ENCODE measurements at regions not wholly inside any gene's neighbourhood (a gene's known extent, or its start where the extent isn't known, plus 50 kb on each side); places are given as distances from the start of the nearest gene placed in this dataset.

DNA sequence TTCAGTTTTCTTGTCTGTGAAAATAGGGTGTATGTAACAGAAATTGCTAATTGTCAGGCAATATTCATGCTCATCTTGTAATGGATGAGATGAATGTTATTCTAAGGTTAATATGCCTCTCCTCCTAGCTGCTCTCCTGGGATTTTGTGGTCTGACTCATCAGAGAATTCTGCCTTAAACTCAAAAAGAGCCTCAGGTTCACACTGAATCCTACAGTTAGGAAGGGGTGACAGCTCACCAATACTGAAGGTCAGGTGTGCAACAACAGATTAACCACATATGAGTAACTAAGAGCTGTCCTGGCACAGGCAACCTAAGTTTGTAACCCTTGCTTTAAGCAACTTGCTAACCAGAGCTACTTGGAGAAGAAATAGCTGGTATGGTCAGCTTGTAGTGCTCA is 197.7 kb downstream of the SPATA18 start:
- Mint-ChIP-seq H3K27ac (no peak overlapping the region), H3K36me3 (ENCODE audit: low read depth) (no peaks in the 10 kb centered on the region), H3K27me3 (no peaks in the 10 kb centered on the region), H3K4me1 (no peaks in the 10 kb centered on the region), H3K4me3 (no peak overlapping the region), H3K9me3 (peaks cover 9% of the 10 kb centered on the region)
- POLR2A ChIA-PET, result no interaction called here
- CTCF ChIA-PET, result no interaction called here
- DNase-seq (no peak), ATAC-seq (ENCODE audit: low read depth) (no peak)
- intact Hi-C loops (cut with micrococcal nuclease), result no loop called here
- TF ChIP-seq, protein P1, sequence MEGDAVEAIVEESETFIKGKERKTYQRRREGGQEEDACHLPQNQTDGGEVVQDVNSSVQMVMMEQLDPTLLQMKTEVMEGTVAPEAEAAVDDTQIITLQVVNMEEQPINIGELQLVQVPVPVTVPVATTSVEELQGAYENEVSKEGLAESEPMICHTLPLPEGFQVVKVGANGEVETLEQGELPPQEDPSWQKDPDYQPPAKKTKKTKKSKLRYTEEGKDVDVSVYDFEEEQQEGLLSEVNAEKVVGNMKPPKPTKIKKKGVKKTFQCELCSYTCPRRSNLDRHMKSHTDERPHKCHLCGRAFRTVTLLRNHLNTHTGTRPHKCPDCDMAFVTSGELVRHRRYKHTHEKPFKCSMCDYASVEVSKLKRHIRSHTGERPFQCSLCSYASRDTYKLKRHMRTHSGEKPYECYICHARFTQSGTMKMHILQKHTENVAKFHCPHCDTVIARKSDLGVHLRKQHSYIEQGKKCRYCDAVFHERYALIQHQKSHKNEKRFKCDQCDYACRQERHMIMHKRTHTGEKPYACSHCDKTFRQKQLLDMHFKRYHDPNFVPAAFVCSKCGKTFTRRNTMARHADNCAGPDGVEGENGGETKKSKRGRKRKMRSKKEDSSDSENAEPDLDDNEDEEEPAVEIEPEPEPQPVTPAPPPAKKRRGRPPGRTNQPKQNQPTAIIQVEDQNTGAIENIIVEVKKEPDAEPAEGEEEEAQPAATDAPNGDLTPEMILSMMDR (IDR thresholded peaks at IDR 0.05), result no peak

DNA sequence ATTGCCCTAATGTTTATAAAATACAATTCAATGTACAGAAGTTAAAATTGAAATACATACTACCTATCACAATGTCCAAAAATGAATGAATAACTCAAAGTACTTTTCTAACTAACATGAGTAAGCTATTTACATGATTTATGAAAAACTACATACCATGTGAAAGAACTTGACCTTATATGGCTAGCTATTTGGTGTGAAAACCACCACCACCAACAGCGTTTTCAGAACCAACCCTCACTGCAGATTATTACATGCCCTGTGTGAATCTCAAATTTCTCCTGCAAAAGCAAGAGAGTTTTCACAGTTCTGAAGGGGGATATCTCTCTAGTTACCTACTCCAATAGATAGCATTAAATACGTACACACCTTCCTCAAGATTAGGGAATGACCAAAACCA is 198.5 kb downstream of the SPATA18 start:
- Mint-ChIP-seq H3K27ac (no peak overlapping the region), H3K9me3 (peaks cover 9% of the 10 kb centered on the region), H3K36me3 (ENCODE audit: low read depth) (no peaks in the 10 kb centered on the region), H3K27me3 (no peaks in the 10 kb centered on the region), H3K4me3 (no peak overlapping the region), H3K4me1 (no peaks in the 10 kb centered on the region)
- no peak for DNase-seq
- POLR2A ChIA-PET, result interaction anchor here (0.6 kb wide), 1 partner anchor 974 kb away, joined by 4 read pairs; no protein-coding TSS in a partner anchor
- TF ChIP-seq, protein P1 (IDR thresholded peaks at IDR 0.05), result no peak
- intact Hi-C loops (cut with micrococcal nuclease), result no loop called here
- CTCF ChIA-PET, result no interaction called here
- ATAC-seq (ENCODE audit: low read depth), result no peak

DNA sequence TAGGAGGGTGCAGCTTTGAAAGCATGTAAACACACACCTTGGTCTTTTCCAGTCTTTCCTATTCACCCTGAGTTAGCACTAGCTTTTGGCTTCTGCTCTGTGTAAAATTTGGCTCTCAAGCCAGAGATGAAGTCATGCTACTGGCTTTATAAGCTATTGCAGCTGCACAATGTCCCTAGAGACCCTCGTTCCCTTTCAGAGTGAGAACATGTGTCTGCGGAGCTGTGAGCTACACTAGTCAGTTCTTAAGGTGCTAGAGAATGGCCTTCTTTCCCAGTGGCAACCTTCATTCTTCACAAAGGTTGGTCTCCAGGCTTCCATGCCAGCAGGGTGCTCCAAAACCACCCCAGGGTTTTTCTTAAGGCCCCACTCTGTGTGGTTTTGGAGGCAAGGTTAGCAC is 199.1 kb downstream of the SPATA18 start:
- Mint-ChIP-seq H3K4me3 (no peak overlapping the region), H3K9me3 (peaks cover 9% of the 10 kb centered on the region), H3K27me3 (no peaks in the 10 kb centered on the region), H3K27ac (no peak overlapping the region), H3K36me3 (ENCODE audit: low read depth) (no peaks in the 10 kb centered on the region), H3K4me1 (no peaks in the 10 kb centered on the region)
- ChIA-PET CTCF (no interaction called here), POLR2A (interaction anchor here (0.6 kb wide), 1 partner anchor 974 kb away, joined by 4 read pairs; no protein-coding TSS in a partner anchor)
- no peak for DNase-seq
- intact Hi-C loops (cut with micrococcal nuclease), result no loop called here
- TF ChIP-seq, protein P1 (IDR thresholded peaks at IDR 0.05), result no peak
- ATAC-seq (ENCODE audit: low read depth), result no peak

DNA sequence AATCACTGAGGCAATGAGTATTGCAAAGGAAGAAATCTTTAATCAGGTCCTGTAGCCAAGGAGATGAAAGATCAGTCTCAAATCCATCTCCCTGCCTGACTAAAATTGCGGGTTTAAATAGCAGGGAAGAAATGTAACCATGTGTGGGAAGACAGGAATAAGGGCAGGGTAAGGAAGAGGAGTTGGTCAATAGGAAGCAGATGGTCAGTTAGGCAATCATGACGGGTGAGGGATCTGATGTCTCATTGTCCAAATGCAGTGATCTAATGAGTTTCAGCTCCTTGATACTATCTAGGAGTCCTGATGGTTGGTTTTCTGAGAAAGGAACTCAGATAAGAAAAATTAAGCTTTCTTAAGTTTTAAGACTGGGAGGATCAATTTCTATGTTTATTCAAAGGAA is 200.8 kb downstream of the SPATA18 start:
- TF ChIP-seq, protein P1 (IDR thresholded peaks at IDR 0.05), result no peak
- Mint-ChIP-seq H3K27ac (no peak overlapping the region), H3K4me1 (no peaks in the 10 kb centered on the region), H3K4me3 (no peak overlapping the region), H3K27me3 (no peaks in the 10 kb centered on the region), H3K9me3 (peaks cover 9% of the 10 kb centered on the region), H3K36me3 (ENCODE audit: low read depth) (no peaks in the 10 kb centered on the region)
- ChIA-PET CTCF (no interaction called here), POLR2A (no interaction called here)
- DNase-seq, result no peak
- no peak for ATAC-seq (ENCODE audit: low read depth)
- intact Hi-C loops (cut with micrococcal nuclease), result no loop called here

DNA sequence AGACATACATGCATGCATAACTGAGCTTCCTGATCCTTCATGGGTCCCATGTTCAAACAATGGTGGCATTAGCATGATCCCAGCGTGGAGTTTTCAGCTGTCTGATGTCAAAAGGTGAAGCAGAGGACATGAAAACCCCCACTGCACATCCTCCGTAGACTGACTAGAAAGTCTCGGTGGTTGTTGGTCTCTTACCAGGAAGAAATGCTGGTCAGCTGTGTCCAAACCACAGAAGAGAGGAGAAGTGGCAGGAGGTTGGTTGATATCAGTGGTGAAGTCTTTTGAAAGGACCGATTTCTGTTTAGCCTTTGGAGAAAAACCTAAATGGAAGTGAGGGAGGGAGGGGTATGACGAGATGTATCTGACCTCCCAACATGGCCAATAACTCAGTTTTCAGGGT is 201.9 kb downstream of the SPATA18 start:
- peaks cover 9% of the 10 kb centered on the region for H3K9me3 Mint-ChIP-seq

More for the DNA sequence above, 201.9 kb downstream of the SPATA18 start:
- Mint-ChIP-seq H3K4me1 (no peaks in the 10 kb centered on the region), H3K36me3 (ENCODE audit: low read depth) (no peaks in the 10 kb centered on the region), H3K27ac (no peak overlapping the region), H3K4me3 (no peak overlapping the region), H3K27me3 (no peaks in the 10 kb centered on the region)
- intact Hi-C loops (cut with micrococcal nuclease), result no loop called here
- no peak for ATAC-seq (ENCODE audit: low read depth)
- TF ChIP-seq, protein P1 (IDR thresholded peaks at IDR 0.05), result no peak
- no peak for DNase-seq
- ChIA-PET POLR2A (no interaction called here), CTCF (no interaction called here)
